ENCODE measurements at regions not wholly inside any gene's neighbourhood (a gene's known extent, or its start where the extent isn't known, plus 50 kb on each side); places are given as distances from the start of the nearest gene placed in this dataset.
"Not testable (repeated sequence)": the region's sequence is repeated elsewhere in the genome, so short reads cannot be mapped to it uniquely, and the experiment has no call there.

DNA sequence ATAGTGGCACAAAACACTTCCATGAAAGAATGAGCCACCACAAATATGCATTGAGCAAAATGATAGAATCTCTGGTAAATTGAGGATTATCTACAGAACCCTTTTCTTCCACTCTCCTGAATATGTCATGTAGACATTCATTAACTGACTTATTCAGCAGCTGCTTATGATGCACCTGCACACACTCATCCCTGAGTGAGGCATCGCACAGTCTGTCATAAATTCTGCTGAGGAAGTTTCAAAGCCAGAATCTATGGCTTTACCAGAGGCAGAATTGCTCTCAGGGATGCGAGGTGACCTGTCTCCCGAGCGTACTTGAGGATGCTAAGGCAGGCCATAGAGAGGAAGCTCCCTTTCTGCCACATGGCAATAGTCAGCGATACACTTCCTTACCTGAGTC is 1090.2 kb downstream of the UQCRFS1 start:
- TF ChIP-seq, protein P1, sequence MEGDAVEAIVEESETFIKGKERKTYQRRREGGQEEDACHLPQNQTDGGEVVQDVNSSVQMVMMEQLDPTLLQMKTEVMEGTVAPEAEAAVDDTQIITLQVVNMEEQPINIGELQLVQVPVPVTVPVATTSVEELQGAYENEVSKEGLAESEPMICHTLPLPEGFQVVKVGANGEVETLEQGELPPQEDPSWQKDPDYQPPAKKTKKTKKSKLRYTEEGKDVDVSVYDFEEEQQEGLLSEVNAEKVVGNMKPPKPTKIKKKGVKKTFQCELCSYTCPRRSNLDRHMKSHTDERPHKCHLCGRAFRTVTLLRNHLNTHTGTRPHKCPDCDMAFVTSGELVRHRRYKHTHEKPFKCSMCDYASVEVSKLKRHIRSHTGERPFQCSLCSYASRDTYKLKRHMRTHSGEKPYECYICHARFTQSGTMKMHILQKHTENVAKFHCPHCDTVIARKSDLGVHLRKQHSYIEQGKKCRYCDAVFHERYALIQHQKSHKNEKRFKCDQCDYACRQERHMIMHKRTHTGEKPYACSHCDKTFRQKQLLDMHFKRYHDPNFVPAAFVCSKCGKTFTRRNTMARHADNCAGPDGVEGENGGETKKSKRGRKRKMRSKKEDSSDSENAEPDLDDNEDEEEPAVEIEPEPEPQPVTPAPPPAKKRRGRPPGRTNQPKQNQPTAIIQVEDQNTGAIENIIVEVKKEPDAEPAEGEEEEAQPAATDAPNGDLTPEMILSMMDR (IDR thresholded peaks at IDR 0.05; ENCODE audit: insufficient read depth, low read length): no peak
- TF ChIP-seq SPI1 (IDR thresholded peaks at IDR 0.05; ENCODE audit: borderline replicate concordance, low read depth) (no peak), GABPA (IDR thresholded peaks at IDR 0.05; ENCODE audit: low read depth) (no peak)
- DNase-seq (ENCODE audit: low read depth in 1 of 2, low spot score in 1 of 2): no peak
- H3K27me3 ChIP-seq (ENCODE audit: insufficient read depth, poor library complexity, severe bottlenecking): no peaks in the 10 kb centered on the region
- no peak overlapping the region for H3K27ac ChIP-seq (replicated peaks)
- no peak overlapping the region for H3K4me3 ChIP-seq (replicated peaks; ENCODE audit: insufficient read depth, low read length)

DNA sequence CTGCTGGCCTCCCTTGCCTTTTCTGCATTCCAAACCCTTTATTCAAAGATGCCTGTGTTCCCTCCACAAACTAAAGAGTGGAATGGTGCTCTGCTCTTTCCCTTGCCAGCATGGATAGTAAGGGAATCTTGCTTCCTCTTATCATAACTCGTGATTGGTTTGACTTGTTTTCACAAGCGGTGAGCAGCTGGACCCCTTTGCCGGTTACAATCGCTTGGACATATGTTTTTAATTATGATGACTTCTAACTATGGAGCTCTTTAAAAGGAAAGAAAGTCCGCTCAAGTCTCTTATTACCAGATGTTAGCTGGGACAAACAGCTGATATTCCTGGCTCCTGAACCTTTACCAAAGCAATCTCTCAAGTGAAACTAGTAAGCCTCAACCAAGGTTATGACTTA is 1094.7 kb downstream of the UQCRFS1 start:
- TF ChIP-seq, protein P2, sequence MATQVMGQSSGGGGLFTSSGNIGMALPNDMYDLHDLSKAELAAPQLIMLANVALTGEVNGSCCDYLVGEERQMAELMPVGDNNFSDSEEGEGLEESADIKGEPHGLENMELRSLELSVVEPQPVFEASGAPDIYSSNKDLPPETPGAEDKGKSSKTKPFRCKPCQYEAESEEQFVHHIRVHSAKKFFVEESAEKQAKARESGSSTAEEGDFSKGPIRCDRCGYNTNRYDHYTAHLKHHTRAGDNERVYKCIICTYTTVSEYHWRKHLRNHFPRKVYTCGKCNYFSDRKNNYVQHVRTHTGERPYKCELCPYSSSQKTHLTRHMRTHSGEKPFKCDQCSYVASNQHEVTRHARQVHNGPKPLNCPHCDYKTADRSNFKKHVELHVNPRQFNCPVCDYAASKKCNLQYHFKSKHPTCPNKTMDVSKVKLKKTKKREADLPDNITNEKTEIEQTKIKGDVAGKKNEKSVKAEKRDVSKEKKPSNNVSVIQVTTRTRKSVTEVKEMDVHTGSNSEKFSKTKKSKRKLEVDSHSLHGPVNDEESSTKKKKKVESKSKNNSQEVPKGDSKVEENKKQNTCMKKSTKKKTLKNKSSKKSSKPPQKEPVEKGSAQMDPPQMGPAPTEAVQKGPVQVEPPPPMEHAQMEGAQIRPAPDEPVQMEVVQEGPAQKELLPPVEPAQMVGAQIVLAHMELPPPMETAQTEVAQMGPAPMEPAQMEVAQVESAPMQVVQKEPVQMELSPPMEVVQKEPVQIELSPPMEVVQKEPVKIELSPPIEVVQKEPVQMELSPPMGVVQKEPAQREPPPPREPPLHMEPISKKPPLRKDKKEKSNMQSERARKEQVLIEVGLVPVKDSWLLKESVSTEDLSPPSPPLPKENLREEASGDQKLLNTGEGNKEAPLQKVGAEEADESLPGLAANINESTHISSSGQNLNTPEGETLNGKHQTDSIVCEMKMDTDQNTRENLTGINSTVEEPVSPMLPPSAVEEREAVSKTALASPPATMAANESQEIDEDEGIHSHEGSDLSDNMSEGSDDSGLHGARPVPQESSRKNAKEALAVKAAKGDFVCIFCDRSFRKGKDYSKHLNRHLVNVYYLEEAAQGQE (IDR thresholded peaks at IDR 0.05; ENCODE audit: insufficient replicate concordance, low read depth): no peak
- TF ChIP-seq POLR2AphosphoS5 (IDR thresholded peaks at IDR 0.05; ENCODE audit: low read depth) (no peak), GABPA (IDR thresholded peaks at IDR 0.05; ENCODE audit: low read depth) (no peak), SPI1 (IDR thresholded peaks at IDR 0.05; ENCODE audit: borderline replicate concordance, low read depth) (no peak)
- TF ChIP-seq, protein P1 (IDR thresholded peaks at IDR 0.05; ENCODE audit: insufficient read depth, low read length): no peak
- DNase-seq (ENCODE audit: low read depth in 1 of 2, low spot score in 1 of 2): no peak
- H3K4me3 ChIP-seq (replicated peaks; ENCODE audit: insufficient read depth, low read length): no peak overlapping the region
- H3K27ac ChIP-seq (replicated peaks): no peak overlapping the region
- no peaks in the 10 kb centered on the region for H3K27me3 ChIP-seq (ENCODE audit: insufficient read depth, poor library complexity, severe bottlenecking)

DNA sequence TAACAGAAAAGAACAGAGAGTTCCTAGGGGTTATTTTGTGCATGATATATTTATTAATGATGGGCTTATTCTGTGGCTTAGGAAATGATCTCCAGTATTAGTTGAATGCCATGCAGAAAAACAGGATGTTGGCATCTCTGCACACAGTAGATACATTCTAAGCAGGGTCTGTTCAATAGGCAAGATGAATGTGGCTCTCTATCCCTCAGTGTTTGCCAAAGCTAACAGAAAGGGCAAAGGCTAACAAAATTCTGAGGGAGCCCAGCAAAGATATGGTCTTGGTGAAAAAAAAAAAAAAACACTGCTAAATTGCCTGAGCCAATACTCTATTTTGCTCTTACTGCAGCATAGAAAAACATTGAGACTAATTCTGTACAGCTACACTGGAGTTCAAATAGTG is 1095.8 kb downstream of the UQCRFS1 start:
- TF ChIP-seq GABPA (IDR thresholded peaks at IDR 0.05; ENCODE audit: low read depth) (no peak), POLR2AphosphoS5 (IDR thresholded peaks at IDR 0.05; ENCODE audit: low read depth) (no peak), SPI1 (IDR thresholded peaks at IDR 0.05; ENCODE audit: borderline replicate concordance, low read depth) (no peak)
- TF ChIP-seq, protein P2 (IDR thresholded peaks at IDR 0.05; ENCODE audit: insufficient replicate concordance, low read depth): no peak
- TF ChIP-seq, protein P1 (IDR thresholded peaks at IDR 0.05; ENCODE audit: insufficient read depth, low read length): no peak
- no peak overlapping the region for H3K4me3 ChIP-seq (replicated peaks; ENCODE audit: insufficient read depth, low read length)
- no peak overlapping the region for H3K27ac ChIP-seq (replicated peaks)
- no peaks in the 10 kb centered on the region for H3K27me3 ChIP-seq (ENCODE audit: insufficient read depth, poor library complexity, severe bottlenecking)
- DNase-seq (ENCODE audit: low read depth in 1 of 2, low spot score in 1 of 2): no peak

DNA sequence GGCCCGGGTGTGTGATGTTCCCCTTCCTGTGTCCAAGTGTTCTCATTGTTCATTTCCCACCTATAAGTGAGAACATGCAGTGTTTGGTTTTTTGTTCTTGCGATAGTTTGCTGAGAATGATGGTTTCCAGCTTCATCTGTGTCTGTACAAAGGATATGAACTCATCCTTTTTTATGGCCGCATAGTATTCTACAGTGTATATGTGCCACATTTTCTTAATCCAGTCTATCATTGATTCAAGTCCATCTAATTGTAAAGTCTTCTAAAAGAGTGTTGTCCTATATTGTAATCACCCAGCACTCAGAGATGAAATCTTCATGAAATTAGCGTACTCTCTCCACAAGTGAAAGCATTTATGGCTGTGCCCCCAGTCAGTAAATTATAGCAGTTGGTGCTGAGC is 1096.6 kb downstream of the UQCRFS1 start:
- H3K4me3 ChIP-seq (replicated peaks; ENCODE audit: insufficient read depth, low read length); DNase-seq (ENCODE audit: low read depth in 1 of 2, low spot score in 1 of 2); H3K27ac ChIP-seq (replicated peaks); H3K27me3 ChIP-seq (ENCODE audit: insufficient read depth, poor library complexity, severe bottlenecking): not testable (repeated sequence)
